GM19328 (cell line): ENCODE measurements at regions not wholly inside any gene's neighbourhood (a gene's known extent, or its start where the extent isn't known, plus 50 kb on each side); places are given as distances from the start of the nearest gene placed in this dataset.
"Not testable (repeated sequence)": the region's sequence is repeated elsewhere in the genome, so short reads cannot be mapped to it uniquely, and the experiment has no call there.

ENCODE experiments used
- ATAC-seq: cut with Tn5 transposase; IDR thresholded peaks from one replicate; pipeline ENCODE4 v1.9.1; 2021; ENCODE audit warnings: mild to moderate bottlenecking, moderate library complexity; ENCODE audit not compliant: unreplicated experiment

DNA sequence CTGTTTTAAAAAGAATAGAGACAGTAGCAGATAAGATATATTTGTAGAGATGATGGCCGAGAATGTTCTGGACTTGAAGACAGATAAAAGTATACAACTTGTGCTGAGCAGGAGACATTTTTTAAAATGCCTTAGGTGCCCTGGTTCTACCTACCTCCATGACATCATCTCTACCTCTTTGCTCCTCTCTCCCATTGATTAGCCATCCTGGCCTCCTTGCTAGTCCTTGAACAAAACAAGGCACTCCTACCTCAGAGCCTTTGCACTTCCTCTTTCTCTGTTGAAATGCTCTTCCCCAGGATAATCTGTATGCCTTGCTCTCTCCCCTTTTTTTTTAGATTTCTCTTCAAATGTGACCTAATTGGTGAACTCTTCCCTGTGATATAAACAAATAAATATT lies 92.6 kb upstream of the MAGI3 start:
- no peak for ATAC-seq

DNA sequence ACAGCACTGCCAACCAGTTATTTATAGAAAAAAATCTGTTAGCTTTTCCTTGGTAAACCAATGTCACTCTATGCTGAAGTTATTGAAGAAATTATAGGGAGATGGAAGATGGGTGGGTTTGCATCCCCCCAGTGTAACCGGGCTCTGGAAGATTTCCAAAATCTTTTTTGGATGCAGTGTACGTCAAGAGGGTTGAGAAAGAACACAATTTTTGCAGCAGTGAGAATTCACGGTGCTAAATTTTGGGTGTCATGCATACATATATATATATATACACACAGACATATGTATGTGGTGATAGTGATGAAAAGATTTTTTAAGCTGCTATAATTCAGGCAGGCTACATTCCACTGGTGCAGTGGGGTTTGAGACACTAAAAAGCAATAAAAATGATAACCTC lies 91.4 kb upstream of the MAGI3 start:
- no peak for ATAC-seq

DNA sequence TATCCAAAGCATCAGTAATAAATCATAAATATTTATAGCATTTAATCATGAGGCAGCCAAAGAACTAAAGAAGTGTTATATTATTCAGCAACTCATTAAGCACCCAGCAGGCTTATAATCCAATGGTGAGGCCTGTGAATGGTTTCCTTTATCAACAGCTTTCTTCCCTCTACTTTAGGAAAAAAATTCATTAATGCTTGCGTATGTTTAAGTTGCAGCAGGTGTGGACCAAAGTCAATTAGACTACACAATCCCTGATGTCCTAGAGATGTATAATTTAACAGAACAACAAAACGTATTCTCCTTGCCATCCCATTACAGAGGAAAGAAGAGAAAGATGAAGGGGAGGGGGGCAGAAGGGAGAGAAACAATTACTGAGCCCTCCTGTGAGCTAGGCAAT lies 87.7 kb upstream of the MAGI3 start:
- no peak for ATAC-seq

DNA sequence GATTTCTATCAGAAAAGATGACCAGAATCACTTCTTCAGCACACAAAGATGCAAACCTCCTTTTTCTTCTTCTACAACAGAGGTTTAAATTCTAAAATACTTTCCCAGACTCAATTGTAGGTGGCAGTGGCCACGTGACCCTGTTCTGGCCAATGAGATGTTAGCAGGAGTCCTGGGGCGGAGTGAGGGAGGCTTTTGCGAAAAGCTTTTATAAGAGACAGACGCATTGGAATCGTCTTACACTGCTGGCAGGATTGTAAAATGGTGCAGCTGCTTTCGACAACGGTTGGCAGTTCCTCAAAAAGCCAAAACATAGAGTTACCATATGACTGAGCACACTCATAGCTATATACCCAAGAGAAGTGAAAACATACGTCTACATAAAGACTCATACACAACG lies 87.0 kb upstream of the MAGI3 start:
- no peak for ATAC-seq

DNA sequence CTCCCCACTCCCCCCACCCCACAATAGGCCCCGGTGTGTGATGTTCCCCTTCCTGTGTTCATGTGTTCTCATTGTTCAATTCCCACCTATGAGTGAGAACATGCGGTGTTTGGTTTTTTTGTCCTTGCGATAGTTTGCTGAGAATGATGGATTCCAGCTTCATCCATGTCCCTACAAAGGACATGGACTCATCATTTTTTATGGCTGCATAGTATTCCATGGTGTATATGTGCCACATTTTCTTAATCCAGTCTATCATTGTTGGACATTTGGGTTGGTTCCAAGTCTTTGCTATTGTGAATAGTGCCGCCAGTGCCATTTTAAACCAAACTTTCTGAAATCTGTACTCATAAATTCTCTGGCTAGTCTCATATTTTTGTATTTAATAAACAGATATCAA lies 85.3 kb upstream of the MAGI3 start:
- ATAC-seq, result not testable (repeated sequence)

DNA sequence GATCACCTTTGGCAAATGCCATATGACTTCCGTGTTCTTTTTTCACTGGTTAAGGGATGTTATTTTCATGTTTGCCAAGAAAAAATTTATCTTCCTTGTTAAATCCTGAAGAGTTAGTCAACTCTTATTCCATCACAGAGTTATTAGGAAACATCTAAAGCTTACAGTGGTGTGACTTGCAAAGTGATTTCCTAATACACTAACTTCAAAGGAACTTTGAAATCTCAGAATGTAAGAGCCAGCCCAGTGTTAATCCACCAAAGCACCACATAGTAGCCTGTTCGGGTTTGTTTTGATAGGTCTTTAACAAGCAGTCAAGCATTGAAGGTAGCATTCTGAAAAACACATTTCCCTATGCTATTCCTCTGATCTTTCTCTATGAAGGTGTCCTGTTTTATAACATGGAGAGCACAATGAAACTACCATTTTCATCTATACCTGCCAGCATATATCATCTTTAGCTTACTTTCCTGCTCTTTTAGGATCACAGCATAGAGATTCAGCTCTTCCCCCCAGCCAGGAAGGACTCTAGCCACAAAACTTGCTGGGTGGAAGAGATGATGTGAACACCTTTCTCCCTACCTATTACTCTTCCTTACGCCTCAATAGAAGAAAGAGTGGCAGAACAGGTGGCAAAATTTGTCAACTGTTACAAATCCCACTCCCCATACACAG lies 82.4 kb upstream of the MAGI3 start:
- no peak for ATAC-seq

DNA sequence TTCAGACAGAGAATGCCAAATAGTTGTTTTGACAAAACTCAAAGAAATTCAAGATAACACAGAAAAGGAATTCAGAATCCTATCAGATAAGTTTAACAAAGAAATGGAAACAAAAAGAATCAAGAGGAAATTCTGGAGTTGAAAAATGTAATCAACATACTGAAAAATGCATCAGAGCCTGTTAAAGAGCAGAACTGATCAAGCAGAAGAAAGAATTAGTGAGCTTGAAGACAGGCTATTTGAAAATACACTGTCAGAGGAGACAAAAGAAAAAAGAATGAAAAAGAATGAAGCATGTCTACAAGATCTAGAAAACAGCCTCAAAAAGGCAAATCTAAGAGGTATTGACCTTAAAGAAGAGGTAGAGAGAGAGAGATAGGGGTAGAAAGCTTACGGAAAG lies 77.7 kb upstream of the MAGI3 start:
- not testable (repeated sequence) for ATAC-seq

DNA sequence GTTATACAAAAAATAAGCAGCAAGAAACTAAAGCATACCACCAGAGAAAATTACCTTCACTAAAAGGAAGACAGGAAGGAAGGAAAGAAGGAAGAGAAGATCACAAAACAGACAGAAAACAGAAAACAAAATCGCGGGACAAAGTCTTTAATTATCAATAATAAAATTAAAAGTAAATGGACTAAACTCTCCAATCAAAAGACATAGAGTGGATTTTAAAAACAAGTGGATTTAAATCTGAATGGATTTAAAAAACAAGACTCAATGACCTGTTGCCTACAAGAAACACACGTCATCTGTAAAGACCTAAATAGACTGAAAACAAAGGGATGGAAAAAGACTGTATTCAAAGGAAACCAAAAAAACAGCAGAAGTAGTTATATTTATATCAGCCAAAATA lies 75.7 kb upstream of the MAGI3 start:
- ATAC-seq, result no peak

DNA sequence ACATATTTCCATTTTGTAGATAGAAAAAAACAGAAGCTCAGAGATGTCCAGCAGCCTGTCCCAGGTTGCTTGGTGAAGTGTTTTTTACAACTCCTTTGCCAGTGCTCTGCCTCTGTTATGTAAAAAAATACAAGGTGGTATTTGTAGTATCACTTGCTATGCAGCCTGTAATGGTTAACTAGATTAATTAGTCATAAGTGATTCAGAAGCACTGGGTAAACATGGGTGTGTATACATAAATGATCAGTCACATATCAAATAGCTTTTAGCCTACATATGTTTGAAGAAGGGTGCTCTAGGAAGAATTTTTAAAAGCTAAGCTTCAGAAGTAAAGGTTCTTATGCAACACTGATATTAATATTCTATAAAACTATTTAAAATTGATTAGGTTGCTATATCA lies 70.0 kb upstream of the MAGI3 start:
- no peak for ATAC-seq

DNA sequence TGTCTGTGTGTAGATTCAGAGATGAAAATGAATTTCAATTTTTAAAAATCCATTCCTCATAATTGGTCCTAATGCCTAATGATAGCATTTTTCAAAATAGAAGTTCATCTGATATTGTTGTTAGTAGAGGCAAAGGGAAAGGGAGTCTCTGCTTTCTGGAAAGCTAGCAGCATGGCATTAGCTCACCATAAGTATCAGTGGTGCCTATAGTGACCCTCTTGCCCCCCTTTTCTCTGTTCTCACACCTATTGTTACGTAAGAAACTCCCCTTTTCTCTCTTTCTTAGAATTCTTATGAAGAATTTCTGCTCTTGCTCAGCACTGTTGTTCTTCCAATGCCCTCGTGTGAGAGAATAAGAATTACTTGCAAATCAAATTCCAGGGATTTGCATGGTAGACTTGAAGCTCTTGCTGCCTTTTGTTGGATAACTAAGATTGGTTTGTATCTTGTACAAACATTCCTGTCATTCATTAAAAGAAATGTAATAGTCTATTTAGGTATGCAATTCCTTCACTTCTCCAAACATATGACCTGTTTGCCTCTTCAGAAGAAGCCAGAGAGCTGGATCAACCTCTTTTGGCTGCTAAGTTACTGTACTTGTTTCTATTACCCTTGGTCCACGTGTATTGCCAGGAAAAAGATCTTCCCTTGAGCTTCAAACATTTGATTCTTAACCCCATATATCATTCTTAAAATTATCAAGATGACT lies 69.2 kb upstream of the MAGI3 start:
- ATAC-seq, result no peak

DNA sequence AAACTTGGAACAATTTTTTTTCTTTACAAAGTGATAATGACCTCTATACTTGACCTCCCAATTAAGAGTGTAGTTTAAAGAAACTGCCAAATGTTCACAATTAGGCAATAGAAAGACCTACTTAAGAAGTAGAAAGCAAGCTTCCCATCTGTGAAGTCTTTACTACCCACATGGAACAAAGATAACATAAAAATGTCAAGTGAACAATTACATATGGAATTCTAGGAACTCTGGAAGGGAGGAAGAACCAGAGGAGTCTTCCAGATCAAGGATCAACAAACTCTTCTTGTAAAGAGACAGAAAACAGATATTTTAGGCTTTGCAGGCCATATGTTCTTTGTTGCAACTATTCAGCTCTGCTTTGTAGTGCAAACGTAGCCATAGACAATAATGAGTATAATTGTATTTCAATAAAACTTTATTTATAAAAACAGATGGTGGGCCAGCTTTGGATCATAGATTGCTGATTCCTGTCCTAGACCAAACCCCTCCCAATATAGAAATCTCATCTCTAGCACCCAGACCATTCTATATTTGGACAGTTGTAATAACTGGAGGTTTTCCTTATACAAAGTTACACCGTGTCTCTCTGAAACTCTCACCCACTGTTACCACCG lies 68.4 kb upstream of the MAGI3 start:
- ATAC-seq, result no peak

DNA sequence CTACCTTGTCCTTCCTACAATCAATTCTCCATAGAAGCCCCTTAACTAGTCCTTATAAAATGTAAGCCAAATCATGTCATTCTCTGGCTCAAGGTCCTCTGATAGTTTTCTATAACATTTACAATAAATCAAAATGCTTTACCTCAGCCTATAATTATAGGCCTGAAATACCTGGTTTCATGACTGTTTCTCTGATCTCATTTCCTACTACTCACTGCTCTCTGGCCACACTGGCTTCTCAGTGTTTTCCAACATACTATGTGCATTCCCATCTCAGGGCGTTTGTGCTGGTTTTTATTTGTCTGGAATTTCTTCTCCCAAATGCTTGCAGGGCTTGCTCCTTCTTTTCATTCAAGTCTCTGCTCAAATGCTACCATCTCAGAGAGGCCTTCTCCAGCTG lies 67.9 kb upstream of the MAGI3 start:
- no peak for ATAC-seq

DNA sequence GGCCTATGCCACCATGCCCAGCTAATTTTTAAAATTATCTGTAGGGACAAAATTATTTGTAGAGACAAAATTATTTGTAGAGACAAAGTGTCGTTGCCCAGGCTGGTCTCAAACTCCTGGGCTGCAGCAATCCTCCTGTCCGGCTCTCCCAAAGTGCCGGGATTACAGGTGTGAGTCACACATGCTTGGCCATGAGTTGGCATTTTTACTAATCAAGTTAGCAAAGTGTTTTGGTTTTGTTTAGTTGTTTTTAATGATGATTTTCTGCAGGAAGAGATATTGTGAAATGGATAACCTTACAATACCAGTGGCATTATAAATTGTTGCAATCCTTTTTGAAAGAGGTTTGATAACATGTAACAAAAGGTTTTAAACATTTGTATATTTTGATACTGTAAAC lies 65.3 kb upstream of the MAGI3 start:
- ATAC-seq, result no peak

DNA sequence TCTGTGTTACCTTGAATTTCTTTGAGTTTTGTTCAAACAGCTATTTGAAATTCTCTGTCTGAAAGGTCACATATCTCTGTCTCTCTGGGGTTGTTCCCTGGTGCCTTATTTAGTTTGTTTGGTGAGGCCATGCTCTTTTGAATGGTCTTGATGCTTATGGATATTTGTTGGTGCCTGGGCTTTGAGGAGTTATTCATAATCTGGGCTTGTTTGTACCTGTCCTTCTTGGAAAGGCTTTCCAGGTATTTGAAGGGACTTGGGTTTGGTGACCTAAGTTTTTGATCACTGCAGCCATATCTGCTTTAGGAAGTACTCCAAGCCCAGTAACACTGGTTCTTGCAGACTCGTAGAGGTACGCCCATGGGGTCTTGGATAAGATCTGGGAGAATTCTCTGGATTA lies 63.3 kb upstream of the MAGI3 start:
- ATAC-seq, result no peak

DNA sequence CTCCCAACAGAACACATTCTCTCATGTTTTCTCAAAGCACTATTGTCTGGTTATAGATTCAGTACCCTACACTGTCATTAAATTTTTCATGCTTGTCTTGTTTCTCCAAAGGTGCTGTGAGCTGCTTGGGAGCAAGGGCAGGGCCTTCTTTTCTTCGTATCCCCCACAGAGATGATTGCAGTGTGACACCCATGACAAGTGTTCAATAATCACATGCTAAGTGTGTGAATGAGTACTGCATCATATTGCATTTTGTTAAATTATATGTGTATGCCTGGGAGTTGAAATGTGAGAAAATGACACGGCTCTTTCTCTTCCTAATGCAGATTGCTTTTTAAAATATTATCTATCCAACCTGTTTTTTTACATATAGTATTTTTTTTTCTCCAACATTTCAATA lies 57.3 kb upstream of the MAGI3 start:
- ATAC-seq, result no peak

DNA sequence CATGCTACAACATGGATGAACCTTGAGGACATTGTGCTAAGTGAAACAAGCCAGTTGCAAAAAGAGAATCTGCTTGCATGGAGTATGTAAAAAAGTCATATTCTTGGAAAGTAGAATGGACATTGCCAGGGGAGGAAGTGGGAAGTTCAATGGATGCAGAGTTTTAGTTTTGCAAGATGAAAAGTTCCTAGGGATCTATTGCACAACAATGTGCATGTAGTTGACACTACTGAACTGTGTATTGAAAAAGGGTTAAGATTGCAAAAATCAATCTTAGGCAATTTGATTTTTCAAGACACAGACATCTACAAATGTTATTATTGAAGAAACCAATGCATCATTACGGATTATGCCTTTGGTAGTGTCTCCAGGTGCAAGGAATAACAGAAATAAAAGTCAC lies 50.3 kb upstream of the MAGI3 start:
- no peak for ATAC-seq
